ENCODE measurements at regions not wholly inside any gene's neighbourhood (a gene's known extent, or its start where the extent isn't known, plus 50 kb on each side); places are given as distances from the start of the nearest gene placed in this dataset.

DNA sequence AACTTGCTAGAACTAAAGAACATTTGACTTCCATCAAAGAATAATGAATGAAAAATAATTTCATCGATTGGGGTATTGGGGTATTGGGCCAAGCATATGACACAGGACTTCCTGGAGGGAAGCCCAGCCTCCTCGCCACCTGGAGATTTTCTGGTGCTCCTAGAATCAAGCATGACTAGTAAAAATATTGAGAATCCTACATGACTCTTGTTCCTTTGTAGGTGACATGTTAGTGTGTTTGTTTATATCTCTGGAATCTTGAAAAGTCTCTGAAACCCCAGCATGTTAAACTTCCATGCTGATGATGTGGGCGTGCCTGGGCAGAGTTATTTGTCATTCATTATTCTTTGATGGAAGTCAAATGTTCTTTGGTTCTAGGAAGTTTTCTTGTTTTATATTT lies 90.1 kb upstream of the EPHB3 start:
- Histone ChIP-seq H3K4me3 (no peak overlapping the region), H3K27me3 (ENCODE audit: insufficient read depth) (no peaks in the 10 kb centered on the region), H3K9me2 (ENCODE audit: insufficient read depth) (no peaks in the 10 kb centered on the region), H3K79me2 (replicated peaks; ENCODE audit: insufficient read depth) (no peaks in the 10 kb centered on the region), H4K20me1 (replicated peaks; ENCODE audit: insufficient read depth) (no peaks in the 10 kb centered on the region), H3K27ac (ENCODE audit: low read depth) (no peak overlapping the region), H3K4me1 (ENCODE audit: insufficient read depth) (no peaks in the 10 kb centered on the region; the same call in 1 of the 2 replicates), H2AFZ (no peak overlapping the region), H3K36me3 (ENCODE audit: insufficient read depth) (no peaks in the 10 kb centered on the region), H3F3A (replicated peaks; ENCODE audit: low read depth) (no peaks in the 10 kb centered on the region), H3K4me2 (no peak overlapping the region)
- Mint-ChIP-seq H3K9me3 (no peaks in the 10 kb centered on the region; the same call in 2 of the 3 replicates), H3K27me3 (ENCODE audit: insufficient read depth, low read depth, poor library complexity) (peaks cover 7% of the 10 kb centered on the region), H3K27ac (no peak overlapping the region), H3K4me3 (no peak overlapping the region), H3K36me3 (ENCODE audit: low read depth) (no peaks in the 10 kb centered on the region), H3K4me1 (no peaks in the 10 kb centered on the region)
- DNase-seq (ENCODE audit: low spot score) (no peak), ATAC-seq (no peak)
- no peak for TF ChIP-seq NANOG (IDR thresholded peaks at IDR 0.05; ENCODE audit: borderline replicate concordance)

DNA sequence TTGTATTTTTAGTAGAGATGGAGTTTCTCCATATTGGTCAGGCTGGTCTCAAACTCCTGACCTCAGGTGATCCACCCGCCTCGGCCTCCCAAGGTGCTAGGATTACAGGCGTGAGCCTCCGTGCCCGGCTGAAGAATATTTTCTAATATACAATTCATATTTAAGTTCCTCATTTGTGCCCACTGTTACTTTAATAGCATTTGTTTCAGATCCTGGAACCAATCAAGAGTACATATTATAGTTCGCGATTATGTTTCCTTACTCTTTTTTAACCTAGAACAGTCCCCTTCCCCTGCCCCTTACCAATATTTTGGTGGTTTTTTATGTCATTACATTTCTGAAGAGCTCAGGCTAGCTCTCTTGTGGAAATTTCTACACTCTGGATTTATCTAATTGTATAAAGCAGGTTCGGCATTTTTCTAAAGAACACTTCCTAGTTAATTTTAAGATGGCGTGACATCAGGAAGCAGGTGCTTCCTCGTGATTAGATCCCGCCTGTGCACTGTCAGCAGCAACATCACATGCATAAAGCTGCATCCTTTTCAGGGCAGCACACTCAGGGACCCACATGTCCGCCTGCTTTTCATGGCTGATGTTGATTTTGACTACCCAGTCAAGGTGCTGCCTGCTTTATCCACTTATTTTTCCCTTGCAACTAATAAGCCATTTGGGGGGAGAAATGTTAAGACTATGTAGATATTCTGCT lies 88.7 kb upstream of the EPHB3 start:
- H2AFZ ChIP-seq: no peak overlapping the region
- Mint-ChIP-seq H3K36me3 (ENCODE audit: low read depth) (no peaks in the 10 kb centered on the region), H3K9me3 (no peaks in the 10 kb centered on the region; the same call in 2 of the 3 replicates), H3K27me3 (ENCODE audit: insufficient read depth, low read depth, poor library complexity) (peaks cover 5% of the 10 kb centered on the region), H3K4me1 (peaks cover 3% of the 10 kb centered on the region; the same call in 1 of the 3 replicates), H3K27ac (no peak overlapping the region), H3K4me3 (no peak overlapping the region)
- no peaks in the 10 kb centered on the region for H3F3A ChIP-seq (replicated peaks; ENCODE audit: low read depth)
- H3K27ac ChIP-seq (ENCODE audit: low read depth): no peak overlapping the region
- H3K27me3 ChIP-seq (ENCODE audit: insufficient read depth): no peaks in the 10 kb centered on the region
- no peaks in the 10 kb centered on the region for H4K20me1 ChIP-seq (replicated peaks; ENCODE audit: insufficient read depth)
- H3K4me2 ChIP-seq: no peak overlapping the region
- H3K9me2 ChIP-seq (ENCODE audit: insufficient read depth): no peaks in the 10 kb centered on the region
- H3K4me1 ChIP-seq (ENCODE audit: insufficient read depth): no peaks in the 10 kb centered on the region; the same call in 1 of the 2 replicates
- DNase-seq (ENCODE audit: low spot score): no peak
- no peak for ATAC-seq
- H3K4me3 ChIP-seq: no peak overlapping the region
- H3K79me2 ChIP-seq (replicated peaks; ENCODE audit: insufficient read depth): no peaks in the 10 kb centered on the region
- no peaks in the 10 kb centered on the region for H3K36me3 ChIP-seq (ENCODE audit: insufficient read depth)
- TF ChIP-seq NANOG (IDR thresholded peaks at IDR 0.05; ENCODE audit: borderline replicate concordance): no peak
- no peak for TF ChIP-seq CREB1 (CRISPR knock-in tag; IDR thresholded peaks at IDR 0.05; ENCODE audit: low read depth)
- TF ChIP-seq, protein P1, sequence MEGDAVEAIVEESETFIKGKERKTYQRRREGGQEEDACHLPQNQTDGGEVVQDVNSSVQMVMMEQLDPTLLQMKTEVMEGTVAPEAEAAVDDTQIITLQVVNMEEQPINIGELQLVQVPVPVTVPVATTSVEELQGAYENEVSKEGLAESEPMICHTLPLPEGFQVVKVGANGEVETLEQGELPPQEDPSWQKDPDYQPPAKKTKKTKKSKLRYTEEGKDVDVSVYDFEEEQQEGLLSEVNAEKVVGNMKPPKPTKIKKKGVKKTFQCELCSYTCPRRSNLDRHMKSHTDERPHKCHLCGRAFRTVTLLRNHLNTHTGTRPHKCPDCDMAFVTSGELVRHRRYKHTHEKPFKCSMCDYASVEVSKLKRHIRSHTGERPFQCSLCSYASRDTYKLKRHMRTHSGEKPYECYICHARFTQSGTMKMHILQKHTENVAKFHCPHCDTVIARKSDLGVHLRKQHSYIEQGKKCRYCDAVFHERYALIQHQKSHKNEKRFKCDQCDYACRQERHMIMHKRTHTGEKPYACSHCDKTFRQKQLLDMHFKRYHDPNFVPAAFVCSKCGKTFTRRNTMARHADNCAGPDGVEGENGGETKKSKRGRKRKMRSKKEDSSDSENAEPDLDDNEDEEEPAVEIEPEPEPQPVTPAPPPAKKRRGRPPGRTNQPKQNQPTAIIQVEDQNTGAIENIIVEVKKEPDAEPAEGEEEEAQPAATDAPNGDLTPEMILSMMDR (conservative IDR thresholded peaks at IDR 0.05; ENCODE audit: low read depth in 2 of 2): no peak
- TF ChIP-seq, protein P2, sequence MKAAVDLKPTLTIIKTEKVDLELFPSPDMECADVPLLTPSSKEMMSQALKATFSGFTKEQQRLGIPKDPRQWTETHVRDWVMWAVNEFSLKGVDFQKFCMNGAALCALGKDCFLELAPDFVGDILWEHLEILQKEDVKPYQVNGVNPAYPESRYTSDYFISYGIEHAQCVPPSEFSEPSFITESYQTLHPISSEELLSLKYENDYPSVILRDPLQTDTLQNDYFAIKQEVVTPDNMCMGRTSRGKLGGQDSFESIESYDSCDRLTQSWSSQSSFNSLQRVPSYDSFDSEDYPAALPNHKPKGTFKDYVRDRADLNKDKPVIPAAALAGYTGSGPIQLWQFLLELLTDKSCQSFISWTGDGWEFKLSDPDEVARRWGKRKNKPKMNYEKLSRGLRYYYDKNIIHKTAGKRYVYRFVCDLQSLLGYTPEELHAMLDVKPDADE (IDR thresholded peaks at IDR 0.05): no peak
- no peak for TF ChIP-seq JUNB (IDR thresholded peaks at IDR 0.05; ENCODE audit: unreplicated experiment)
- TF ChIP-seq EZH2phosphoT487 (IDR thresholded peaks at IDR 0.05; ENCODE audit: unreplicated experiment): no peak
- no peak for TF ChIP-seq STAT1 (IDR thresholded peaks at IDR 0.05; ENCODE audit: unreplicated experiment)
- TF ChIP-seq EZH2 (IDR thresholded peaks at IDR 0.05; ENCODE audit: low read depth, unreplicated experiment): no peak
- no peak for TF ChIP-seq POLR2AphosphoS5 (IDR thresholded peaks at IDR 0.05; ENCODE audit: low read depth)
- no peak for TF ChIP-seq ZNF331 (CRISPR knock-in tag; IDR thresholded peaks at IDR 0.05; ENCODE audit: low read depth)
- TF ChIP-seq, protein P3, sequence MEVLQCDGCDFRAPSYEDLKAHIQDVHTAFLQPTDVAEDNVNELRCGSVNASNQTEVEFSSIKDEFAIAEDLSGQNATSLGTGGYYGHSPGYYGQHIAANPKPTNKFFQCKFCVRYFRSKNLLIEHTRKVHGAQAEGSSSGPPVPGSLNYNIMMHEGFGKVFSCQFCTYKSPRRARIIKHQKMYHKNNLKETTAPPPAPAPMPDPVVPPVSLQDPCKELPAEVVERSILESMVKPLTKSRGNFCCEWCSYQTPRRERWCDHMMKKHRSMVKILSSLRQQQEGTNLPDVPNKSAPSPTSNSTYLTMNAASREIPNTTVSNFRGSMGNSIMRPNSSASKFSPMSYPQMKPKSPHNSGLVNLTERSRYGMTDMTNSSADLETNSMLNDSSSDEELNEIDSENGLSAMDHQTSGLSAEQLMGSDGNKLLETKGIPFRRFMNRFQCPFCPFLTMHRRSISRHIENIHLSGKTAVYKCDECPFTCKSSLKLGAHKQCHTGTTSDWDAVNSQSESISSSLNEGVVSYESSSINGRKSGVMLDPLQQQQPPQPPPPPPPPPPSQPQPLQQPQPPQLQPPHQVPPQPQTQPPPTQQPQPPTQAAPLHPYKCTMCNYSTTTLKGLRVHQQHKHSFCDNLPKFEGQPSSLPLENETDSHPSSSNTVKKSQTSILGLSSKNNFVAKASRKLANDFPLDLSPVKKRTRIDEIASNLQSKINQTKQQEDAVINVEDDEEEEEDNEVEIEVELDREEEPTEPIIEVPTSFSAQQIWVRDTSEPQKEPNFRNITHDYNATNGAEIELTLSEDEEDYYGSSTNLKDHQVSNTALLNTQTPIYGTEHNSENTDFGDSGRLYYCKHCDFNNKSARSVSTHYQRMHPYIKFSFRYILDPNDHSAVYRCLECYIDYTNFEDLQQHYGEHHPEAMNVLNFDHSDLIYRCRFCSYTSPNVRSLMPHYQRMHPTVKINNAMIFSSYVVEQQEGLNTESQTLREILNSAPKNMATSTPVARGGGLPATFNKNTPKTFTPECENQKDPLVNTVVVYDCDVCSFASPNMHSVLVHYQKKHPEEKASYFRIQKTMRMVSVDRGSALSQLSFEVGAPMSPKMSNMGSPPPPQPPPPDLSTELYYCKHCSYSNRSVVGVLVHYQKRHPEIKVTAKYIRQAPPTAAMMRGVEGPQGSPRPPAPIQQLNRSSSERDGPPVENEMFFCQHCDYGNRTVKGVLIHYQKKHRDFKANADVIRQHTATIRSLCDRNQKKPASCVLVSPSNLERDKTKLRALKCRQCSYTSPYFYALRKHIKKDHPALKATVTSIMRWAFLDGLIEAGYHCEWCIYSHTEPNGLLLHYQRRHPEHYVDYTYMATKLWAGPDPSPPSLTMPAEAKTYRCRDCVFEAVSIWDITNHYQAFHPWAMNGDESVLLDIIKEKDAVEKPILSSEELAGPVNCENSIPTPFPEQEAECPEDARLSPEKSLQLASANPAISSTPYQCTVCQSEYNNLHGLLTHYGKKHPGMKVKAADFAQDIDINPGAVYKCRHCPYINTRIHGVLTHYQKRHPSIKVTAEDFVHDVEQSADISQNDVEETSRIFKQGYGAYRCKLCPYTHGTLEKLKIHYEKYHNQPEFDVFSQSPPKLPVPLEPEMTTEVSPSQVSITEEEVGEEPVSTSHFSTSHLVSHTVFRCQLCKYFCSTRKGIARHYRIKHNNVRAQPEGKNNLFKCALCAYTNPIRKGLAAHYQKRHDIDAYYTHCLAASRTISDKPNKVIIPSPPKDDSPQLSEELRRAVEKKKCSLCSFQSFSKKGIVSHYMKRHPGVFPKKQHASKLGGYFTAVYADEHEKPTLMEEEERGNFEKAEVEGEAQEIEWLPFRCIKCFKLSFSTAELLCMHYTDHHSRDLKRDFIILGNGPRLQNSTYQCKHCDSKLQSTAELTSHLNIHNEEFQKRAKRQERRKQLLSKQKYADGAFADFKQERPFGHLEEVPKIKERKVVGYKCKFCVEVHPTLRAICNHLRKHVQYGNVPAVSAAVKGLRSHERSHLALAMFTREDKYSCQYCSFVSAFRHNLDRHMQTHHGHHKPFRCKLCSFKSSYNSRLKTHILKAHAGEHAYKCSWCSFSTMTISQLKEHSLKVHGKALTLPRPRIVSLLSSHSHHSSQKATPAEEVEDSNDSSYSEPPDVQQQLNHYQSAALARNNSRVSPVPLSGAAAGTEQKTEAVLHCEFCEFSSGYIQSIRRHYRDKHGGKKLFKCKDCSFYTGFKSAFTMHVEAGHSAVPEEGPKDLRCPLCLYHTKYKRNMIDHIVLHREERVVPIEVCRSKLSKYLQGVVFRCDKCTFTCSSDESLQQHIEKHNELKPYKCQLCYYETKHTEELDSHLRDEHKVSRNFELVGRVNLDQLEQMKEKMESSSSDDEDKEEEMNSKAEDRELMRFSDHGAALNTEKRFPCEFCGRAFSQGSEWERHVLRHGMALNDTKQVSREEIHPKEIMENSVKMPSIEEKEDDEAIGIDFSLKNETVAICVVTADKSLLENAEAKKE (CRISPR knock-in tag; IDR thresholded peaks at IDR 0.05): no peak

All from GM23338 (cell line).